Prostate gland (tissue), 2 donors: ENCODE measurements at regions not wholly inside any gene's neighbourhood (a gene's known extent, or its start where the extent isn't known, plus 50 kb on each side); places are given as distances from the start of the nearest gene placed in this dataset.
"Not testable (repeated sequence)": the region's sequence is repeated elsewhere in the genome, so short reads cannot be mapped to it uniquely, and the experiment has no call there.

Experiments
- DNase-seq: peaks from one replicate; pipeline ENCODE4 v3.0.0-alpha.2; 2019; ENCODE audit warnings: low spot score
- H3K27ac ChIP-seq, 2 donors: fragments of 200-600 bp; sonication (generic); 2 replicates each; pipeline ENCODE4 v1.5.1; 2017 to 2019
- H3K27me3 ChIP-seq: fragments of 200-600 bp; sonication (generic); replicated peaks from 2 replicates; pipeline ENCODE4 v1.5.1; 2019; ENCODE audit not compliant: insufficient read depth
- H3K36me3 ChIP-seq, 2 donors: fragments of 200-600 bp; sonication (generic); 1 replicate in 1 of 2; 2 replicates in 1 of 2; pipeline versions ENCODE4 v1.5.1 to v1.8.1; 2017 to 2019
- H3K4me1 ChIP-seq: fragments of 200-600 bp; sonication (generic); replicated peaks from 2 replicates; pipeline ENCODE4 v1.5.1; 2019
- H3K4me3 ChIP-seq, 2 donors: fragments of 200-600 bp; sonication (generic); 2 replicates each; pipeline ENCODE4 v1.5.1; 2017 to 2019
- H3K9me3 ChIP-seq: fragments of 200-600 bp; sonication (generic); 2 replicates; pipeline ENCODE4 v1.5.1; 2017
- CTCF ChIP-seq, 4 experiments: fragments of 200-600 bp in 2 of 4; fragments of 450-650 bp in 2 of 4; sonication (generic) in 2 of 4; IDR thresholded peaks; 1 replicate in 3 of 4; 2 replicates in 1 of 4; pipeline ENCODE4 v1.5.1; 2016 to 2019; ENCODE audit warnings: antibody characterized with exemption in 4 of 4, mild to moderate bottlenecking in 2 of 4, moderate library complexity in 2 of 4
- POLR2A ChIP-seq: fragments of 450-650 bp; IDR thresholded peaks from one replicate; pipeline ENCODE4 v1.6.1; 2016; ENCODE audit warnings: antibody characterized with exemption, mild to moderate bottlenecking
- POLR2AphosphoS5 ChIP-seq: sonication (generic); formaldehyde crosslinking; IDR thresholded peaks from one replicate; pipeline ENCODE4 v1.6.1; 2017; ENCODE audit warnings: antibody characterized with exemption
- WGBS: methylation state at CpG from one replicate; pipeline ENCODE4 v1.1.5; 2018; 5-methylcytosine and 5-hydroxymethylcytosine counted together
- intact Hi-C: fragments of 100-400 bp; cut with DNase I; formaldehyde crosslinking; loops from one replicate; pipeline ENCODE4 v1.14.2; 2022

- H3K9me3 ChIP-seq = no peaks in the 10 kb centered on the region
- no peaks in the 10 kb centered on the region for H3K27me3 ChIP-seq
- H3K4me1 ChIP-seq = no peaks in the 10 kb centered on the region
- DNase-seq = no peak
- intact Hi-C loops = no loop called here
- H3K27ac ChIP-seq = no peak overlapping the region
- WGBS = 63% methylated on average over 4 of the region's 4 CpGs
- H3K4me3 ChIP-seq = no peak overlapping the region
- H3K36me3 ChIP-seq = no peaks in the 10 kb centered on the region
- no peak for TF ChIP-seq POLR2A
- no peak for TF ChIP-seq CTCF (IDR thresholded peaks at IDR 0.05)
- TF ChIP-seq POLR2AphosphoS5 = no peak
These were observed 271.9 kb upstream of the POU1F1 start for GRCh38 chr3:87548271-87548670.

DNA sequence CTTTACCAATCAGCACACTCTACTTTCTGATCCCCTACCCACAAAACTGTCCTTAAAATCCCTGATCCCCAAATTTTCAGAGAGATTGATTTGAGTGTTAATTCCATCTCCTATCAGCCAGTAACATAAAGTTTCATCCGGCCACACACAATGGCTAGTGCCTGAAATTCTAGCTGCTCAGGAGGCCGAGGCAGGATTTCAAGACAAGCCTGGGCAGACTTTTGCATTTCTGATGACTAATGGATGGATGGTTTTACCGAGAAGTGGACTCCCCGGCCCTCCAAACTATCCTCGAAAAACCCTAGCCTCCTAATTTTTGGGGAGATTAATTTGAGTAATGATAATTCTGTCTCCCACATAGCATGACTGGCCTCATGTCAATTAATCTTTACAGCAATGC lies 269.8 kb upstream of the POU1F1 start:
- Histone ChIP-seq H3K27ac (no peak overlapping the region), H3K9me3 (no peaks in the 10 kb centered on the region), H3K36me3 (no peaks in the 10 kb centered on the region), H3K4me3 (no peak overlapping the region), H3K27me3 (no peaks in the 10 kb centered on the region), H3K4me1 (no peaks in the 10 kb centered on the region)
- 63% methylated on average over 5 of the region's 5 CpGs for WGBS
- TF ChIP-seq POLR2A = no peak
- TF ChIP-seq CTCF (IDR thresholded peaks at IDR 0.05) = no peak
- no peak for TF ChIP-seq POLR2AphosphoS5
- no peak for DNase-seq
- intact Hi-C loops = no loop called here

GRCh38 chr3:87543408-87543807 lies 267.0 kb upstream of the POU1F1 start:
- H3K27me3 ChIP-seq, H3K4me1 ChIP-seq, H3K27ac ChIP-seq, intact Hi-C loops, H3K9me3 ChIP-seq, DNase-seq, H3K36me3 ChIP-seq, H3K4me3 ChIP-seq: not testable (repeated sequence)
- 81% methylated on average over 2 of the region's 2 CpGs for WGBS

GRCh38 chr3:87541723-87542122 lies 265.3 kb upstream of the POU1F1 start:
- WGBS = 69% methylated on average over 3 of the region's 3 CpGs
- Histone ChIP-seq H3K4me1 (no peaks in the 10 kb centered on the region), H3K9me3 (no peaks in the 10 kb centered on the region), H3K36me3 (no peaks in the 10 kb centered on the region), H3K27ac (no peak overlapping the region), H3K27me3 (no peaks in the 10 kb centered on the region), H3K4me3 (no peak overlapping the region)
- intact Hi-C loops = no loop called here
- TF ChIP-seq POLR2A (no peak), CTCF (IDR thresholded peaks at IDR 0.05) (no peak), POLR2AphosphoS5 (no peak)
- DNase-seq = no peak

- H3K9me3 ChIP-seq, H3K27me3 ChIP-seq, H3K36me3 ChIP-seq, H3K4me1 ChIP-seq, H3K27ac ChIP-seq, DNase-seq, H3K4me3 ChIP-seq, intact Hi-C loops: not testable (repeated sequence)
- WGBS = 85% methylated on average over 5 of the region's 5 CpGs
These were observed 262.3 kb upstream of the POU1F1 start for GRCh38 chr3:87538722-87539121.

DNA sequence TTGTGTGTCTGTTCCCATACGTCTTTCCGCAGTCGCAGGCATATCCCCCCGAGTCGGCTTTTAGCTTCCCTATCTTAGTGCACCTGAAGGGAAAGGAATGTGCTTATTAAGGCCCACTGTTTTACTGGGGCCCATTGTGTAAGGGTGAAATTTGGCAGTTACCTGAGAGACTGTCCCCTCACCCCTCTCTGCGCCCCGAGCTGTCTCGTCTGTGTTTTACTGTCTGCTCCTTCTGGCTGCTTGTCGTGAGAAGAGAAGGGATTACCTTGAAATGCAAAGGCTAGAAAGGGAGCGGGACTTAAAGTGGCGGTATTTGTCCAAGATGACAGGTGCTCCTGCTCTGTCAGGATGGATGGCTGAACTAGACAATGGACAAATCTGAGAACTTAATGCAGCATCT lies 233.0 kb upstream of the POU1F1 start:
- no peak overlapping the region for H3K4me3 ChIP-seq
- TF ChIP-seq CTCF (IDR thresholded peaks at IDR 0.05) = no peak
- no peak for TF ChIP-seq POLR2A
- no peak for TF ChIP-seq POLR2AphosphoS5
- H3K4me1 ChIP-seq = no peaks in the 10 kb centered on the region
- no peaks in the 10 kb centered on the region for H3K36me3 ChIP-seq
- DNase-seq = no peak
- no peak overlapping the region for H3K27ac ChIP-seq
- no peaks in the 10 kb centered on the region for H3K27me3 ChIP-seq
- intact Hi-C loops = no loop called here
- 35% methylated on average over 11 of the region's 11 CpGs for WGBS
- H3K9me3 ChIP-seq = no peaks in the 10 kb centered on the region
